Upper lobe of right lung (tissue), 1 donor: ENCODE measurements at regions not wholly inside any gene's neighbourhood (a gene's known extent, or its start where the extent isn't known, plus 50 kb on each side); places are given as distances from the start of the nearest gene placed in this dataset.

ENCODE experiments used
- ATAC-seq: fragments of 200-7000 bp; cut with Tn5 transposase; one replicate; pipeline ENCODE4 v1.9.1; 2020; ENCODE audit warnings: mild to moderate bottlenecking, moderate library complexity
- DNase-seq: peaks from one replicate; pipeline ENCODE4 v3.0.0-alpha.2; 2020
- H3K27ac ChIP-seq: fragments of 200-600 bp; one replicate; pipeline ENCODE4 v1.8.0; 2022
- H3K27me3 ChIP-seq: fragments of 200-600 bp; one replicate; pipeline ENCODE4 v1.8.0; 2022; ENCODE audit warnings: mild to moderate bottlenecking
- H3K36me3 ChIP-seq: fragments of 200-600 bp; one replicate; pipeline ENCODE4 v1.8.0; 2022
- H3K4me1 ChIP-seq: fragments of 200-600 bp; one replicate; pipeline ENCODE4 v1.8.0; 2022
- H3K4me3 ChIP-seq: fragments of 200-600 bp; one replicate; pipeline ENCODE4 v1.8.0; 2022; ENCODE audit warnings: mild to moderate bottlenecking
- H3K9me3 ChIP-seq: fragments of 200-600 bp; one replicate; pipeline ENCODE4 v1.8.0; 2022
- CTCF ChIP-seq: fragments of 200-600 bp; IDR thresholded peaks from one replicate; pipeline ENCODE4 v1.8.0; 2022; ENCODE audit warnings: antibody characterized with exemption
- intact Hi-C: fragments of 100-400 bp; cut with DNase I; formaldehyde crosslinking; loops from one replicate; pipeline ENCODE4 v1.11.0; 2022
- donor health status: DM: no; HTN: yes; CAD: no; lungs with severe emphysema.

- Histone ChIP-seq H3K9me3 (no peaks in the 10 kb centered on the region), H3K36me3 (no peaks in the 10 kb centered on the region), H3K4me1 (no peaks in the 10 kb centered on the region), H3K27me3 (peaks cover 8% of the 10 kb centered on the region), H3K4me3 (no peak overlapping the region), H3K27ac (no peak overlapping the region)
- no peak for ATAC-seq
- no peak for TF ChIP-seq CTCF
- intact Hi-C loops: no loop called here
- DNase-seq: no peak
Measured at GRCh38 chr20:52738081-52738480, 234.1 kb upstream of the TSHZ2 start.

GRCh38 chr20:52736507-52736906 is 235.7 kb upstream of the TSHZ2 start:
- DNase-seq (no peak), ATAC-seq (no peak)
- no peaks in the 10 kb centered on the region for H3K4me1 ChIP-seq
- H3K4me3 ChIP-seq: no peak overlapping the region
- H3K9me3 ChIP-seq: no peaks in the 10 kb centered on the region
- intact Hi-C loops: no loop called here
- H3K27me3 ChIP-seq: peaks cover 8% of the 10 kb centered on the region
- H3K27ac ChIP-seq: no peak overlapping the region
- no peaks in the 10 kb centered on the region for H3K36me3 ChIP-seq
- TF ChIP-seq CTCF: no peak

- no peak overlapping the region for H3K27ac ChIP-seq
- H3K27me3 ChIP-seq: peaks cover 8% of the 10 kb centered on the region
- ATAC-seq (no peak), DNase-seq (no peak)
- intact Hi-C loops: no loop called here
- no peak for TF ChIP-seq CTCF
- no peaks in the 10 kb centered on the region for H3K4me1 ChIP-seq
- H3K9me3 ChIP-seq: no peaks in the 10 kb centered on the region
- no peaks in the 10 kb centered on the region for H3K36me3 ChIP-seq
- no peak overlapping the region for H3K4me3 ChIP-seq
Measured at GRCh38 chr20:52731093-52731492, 241.1 kb upstream of the TSHZ2 start.

- no peak overlapping the region for H3K4me3 ChIP-seq
- no peaks in the 10 kb centered on the region for H3K36me3 ChIP-seq
- no peaks in the 10 kb centered on the region for H3K27me3 ChIP-seq
- TF ChIP-seq CTCF: no peak
- no peaks in the 10 kb centered on the region for H3K4me1 ChIP-seq
- ATAC-seq: no peak
- H3K27ac ChIP-seq: no peak overlapping the region
- intact Hi-C loops: no loop called here
- DNase-seq: no peak
- no peaks in the 10 kb centered on the region for H3K9me3 ChIP-seq
Measured at GRCh38 chr20:52727740-52728456, 244.3 kb upstream of the TSHZ2 start.

GRCh38 chr20:52724541-52724940 is 247.6 kb upstream of the TSHZ2 start:
- Histone ChIP-seq H3K27ac (no peak overlapping the region), H3K27me3 (no peaks in the 10 kb centered on the region), H3K4me1 (no peaks in the 10 kb centered on the region), H3K9me3 (no peaks in the 10 kb centered on the region), H3K36me3 (no peaks in the 10 kb centered on the region), H3K4me3 (no peak overlapping the region)
- intact Hi-C loops: no loop called here
- DNase-seq (no peak), ATAC-seq (no peak)
- TF ChIP-seq CTCF: no peak
